ENCODE measurements at regions not wholly inside any gene's neighbourhood (a gene's known extent, or its start where the extent isn't known, plus 50 kb on each side); places are given as distances from the start of the nearest gene placed in this dataset.

- no peak for DNase-seq
These were observed 540.1 kb upstream of the ATXN8OS start for GRCh38 chr13:69567514-69567913.

- no peak for DNase-seq
These were observed 541.4 kb upstream of the ATXN8OS start for GRCh38 chr13:69566104-69566716.

- peak; percentile 4 to 13 for DNase-seq
These were observed 542.3 kb upstream of the ATXN8OS start for GRCh38 chr13:69565334-69565733.

GRCh38 chr13:69556540-69557196 lies 551.0 kb upstream of the ATXN8OS start:
- no peak for DNase-seq

- DNase-seq = no peak
These were observed 553.6 kb upstream of the ATXN8OS start for GRCh38 chr13:69553976-69554375.

GRCh38 chr13:69551193-69551592 lies 556.4 kb upstream of the ATXN8OS start:
- DNase-seq = no peak

- DNase-seq = no peak
These were observed 559.8 kb upstream of the ATXN8OS start for GRCh38 chr13:69547780-69548179.

GRCh38 chr13:69545551-69545950 lies 562.1 kb upstream of the ATXN8OS start:
- no peak for DNase-seq

- no peak for DNase-seq
These were observed 583.0 kb upstream of the ATXN8OS start for GRCh38 chr13:69524459-69525150.

- no peak for DNase-seq
These were observed 610.6 kb upstream of the ATXN8OS start for GRCh38 chr13:69496981-69497380.

- DNase-seq = no peak
These were observed 612.5 kb upstream of the ATXN8OS start for GRCh38 chr13:69495096-69495495.

- DNase-seq = no peak
These were observed 620.0 kb upstream of the ATXN8OS start for GRCh38 chr13:69487576-69487975.

- no peak for DNase-seq
These were observed 621.5 kb upstream of the ATXN8OS start for GRCh38 chr13:69485991-69486592.

GRCh38 chr13:69477451-69477850 lies 630.2 kb upstream of the ATXN8OS start:
- DNase-seq = no peak

- DNase-seq = no peak
These were observed 633.5 kb upstream of the ATXN8OS start for GRCh38 chr13:69474011-69474685.

- DNase-seq = no peak
These were observed 639.0 kb upstream of the ATXN8OS start for GRCh38 chr13:69468624-69469023.

- DNase-seq = no peak
These were observed 646.2 kb upstream of the ATXN8OS start for GRCh38 chr13:69461397-69461796.

- no peak for DNase-seq
These were observed 648.3 kb upstream of the ATXN8OS start for GRCh38 chr13:69459346-69459745.

GRCh38 chr13:69458013-69458412 lies 649.6 kb upstream of the ATXN8OS start:
- no peak for DNase-seq

- DNase-seq = no peak
These were observed 657.4 kb upstream of the ATXN8OS start for GRCh38 chr13:69450245-69450644.

GRCh38 chr13:69425235-69425634 lies 682.4 kb upstream of the ATXN8OS start:
- DNase-seq = no peak

- DNase-seq = no peak
These were observed 683.8 kb upstream of the ATXN8OS start for GRCh38 chr13:69423844-69424243.

GRCh38 chr13:69418319-69418718 lies 689.3 kb upstream of the ATXN8OS start:
- no peak for DNase-seq
